Activated naive CD8-positive, alpha-beta T cell treated with anti-CD3 and anti-CD28 coated beads, Interleukin-2, amount 10 ng/mL, durations not matched to agents 7 days and 5 days (primary cell): ENCODE measurements at regions not wholly inside any gene's neighbourhood (a gene's known extent, or its start where the extent isn't known, plus 50 kb on each side); places are given as distances from the start of the nearest gene placed in this dataset.

Experiments used
- ATAC-seq: fragments of 150-1000 bp; cut with Tn5 transposase; one replicate; pipeline ENCODE4 v1.10.0; 2021; ENCODE audit warnings: low read depth, moderate library complexity
- POLR2A ChIA-PET: fragments of 350-600 bp; sonication (Branson Sonifier 250); formaldehyde crosslinking; loops from one replicate; lab custom pipeline; 2021; ENCODE audit warnings: antibody characterized with exemption; lab: Charles Lee
- DNase-seq: peaks from one replicate; pipeline ENCODE4 v3.0.0; 2021
- H3K27ac Mint-ChIP-seq: one replicate; pipeline ENCODE4 v1.8.0; 2022; ENCODE audit warnings: mild to moderate bottlenecking, mixed read lengths
- H3K27me3 Mint-ChIP-seq: one replicate; pipeline ENCODE4 v1.8.0; 2022; ENCODE audit warnings: mild to moderate bottlenecking, moderate library complexity, mixed read lengths
- H3K36me3 Mint-ChIP-seq: one replicate; pipeline ENCODE4 v1.8.0; 2021; ENCODE audit warnings: mild to moderate bottlenecking, mixed read lengths
- H3K4me1 Mint-ChIP-seq: one replicate; pipeline ENCODE4 v1.8.0; 2021; ENCODE audit warnings: mixed read lengths
- H3K4me3 Mint-ChIP-seq: one replicate; pipeline ENCODE4 v1.8.0; 2022; ENCODE audit warnings: mild to moderate bottlenecking, moderate library complexity, mixed read lengths
- H3K9me3 Mint-ChIP-seq: one replicate; pipeline ENCODE4 v1.8.0; 2021; ENCODE audit warnings: mixed read lengths

GRCh38 chr18:40987581-40987980 lies 967.5 kb upstream of the PIK3C3 start:
- DNase-seq (no peak), ATAC-seq (no peak)
- Mint-ChIP-seq H3K36me3 (no peaks in the 10 kb centered on the region), H3K4me1 (no peaks in the 10 kb centered on the region), H3K27me3 (no peaks in the 10 kb centered on the region), H3K4me3 (no peak overlapping the region), H3K27ac (no peak overlapping the region), H3K9me3 (peaks cover 3% of the 10 kb centered on the region)
- POLR2A ChIA-PET: no interaction called here

- no peak for ATAC-seq
- no peaks in the 10 kb centered on the region for H3K36me3 Mint-ChIP-seq
- peaks cover 2% of the 10 kb centered on the region for H3K9me3 Mint-ChIP-seq
- H3K27ac Mint-ChIP-seq: no peak overlapping the region
- H3K4me1 Mint-ChIP-seq: no peaks in the 10 kb centered on the region
- no peaks in the 10 kb centered on the region for H3K27me3 Mint-ChIP-seq
- H3K4me3 Mint-ChIP-seq: no peak overlapping the region
- POLR2A ChIA-PET: no interaction called here
- no peak for DNase-seq
Measured at GRCh38 chr18:40985436-40985835, 969.6 kb upstream of the PIK3C3 start.

GRCh38 chr18:40984856-40985255 lies 970.2 kb upstream of the PIK3C3 start:
- Mint-ChIP-seq H3K4me3 (no peak overlapping the region), H3K9me3 (no peaks in the 10 kb centered on the region), H3K4me1 (no peaks in the 10 kb centered on the region), H3K27me3 (no peaks in the 10 kb centered on the region), H3K36me3 (no peaks in the 10 kb centered on the region), H3K27ac (no peak overlapping the region)
- ATAC-seq (no peak), DNase-seq (no peak)
- POLR2A ChIA-PET: no interaction called here

- no peaks in the 10 kb centered on the region for H3K9me3 Mint-ChIP-seq
- no peak for ATAC-seq
- no peaks in the 10 kb centered on the region for H3K27me3 Mint-ChIP-seq
- no peaks in the 10 kb centered on the region for H3K36me3 Mint-ChIP-seq
- no peak overlapping the region for H3K4me3 Mint-ChIP-seq
- no peak for DNase-seq
- POLR2A ChIA-PET: no interaction called here
- no peak overlapping the region for H3K27ac Mint-ChIP-seq
- no peaks in the 10 kb centered on the region for H3K4me1 Mint-ChIP-seq
Measured at GRCh38 chr18:40983835-40984234, 971.2 kb upstream of the PIK3C3 start.

GRCh38 chr18:40980171-40980570 lies 974.9 kb upstream of the PIK3C3 start:
- no peak for ATAC-seq
- Mint-ChIP-seq H3K4me3 (no peak overlapping the region), H3K27me3 (no peaks in the 10 kb centered on the region)

GRCh38 chr18:40976050-40976449 lies 979.0 kb upstream of the PIK3C3 start:
- H3K9me3 Mint-ChIP-seq: peaks cover 2% of the 10 kb centered on the region
- ATAC-seq: no peak
- no peaks in the 10 kb centered on the region for H3K36me3 Mint-ChIP-seq
- H3K4me3 Mint-ChIP-seq: no peak overlapping the region
- POLR2A ChIA-PET: no interaction called here
- H3K4me1 Mint-ChIP-seq: no peaks in the 10 kb centered on the region
- DNase-seq: no peak
- H3K27me3 Mint-ChIP-seq: no peaks in the 10 kb centered on the region
- H3K27ac Mint-ChIP-seq: no peak overlapping the region

More at GRCh38 chr18:40980171-40980570, 974.9 kb upstream of the PIK3C3 start:
- Mint-ChIP-seq H3K27ac (no peak overlapping the region), H3K36me3 (no peaks in the 10 kb centered on the region), H3K4me1 (no peaks in the 10 kb centered on the region), H3K9me3 (no peaks in the 10 kb centered on the region)
- no peak for DNase-seq
- POLR2A ChIA-PET: no interaction called here

GRCh38 chr18:40974448-40974847 lies 980.6 kb upstream of the PIK3C3 start:
- peaks cover 3% of the 10 kb centered on the region for H3K9me3 Mint-ChIP-seq
- H3K36me3 Mint-ChIP-seq: no peaks in the 10 kb centered on the region
- no peak for ATAC-seq
- no peaks in the 10 kb centered on the region for H3K4me1 Mint-ChIP-seq
- no peak for DNase-seq
- H3K27me3 Mint-ChIP-seq: no peaks in the 10 kb centered on the region
- POLR2A ChIA-PET: no interaction called here
- H3K4me3 Mint-ChIP-seq: no peak overlapping the region
- no peak overlapping the region for H3K27ac Mint-ChIP-seq

GRCh38 chr18:40962784-40963183 lies 992.2 kb upstream of the PIK3C3 start:
- Mint-ChIP-seq H3K27me3 (no peaks in the 10 kb centered on the region), H3K27ac (no peak overlapping the region), H3K9me3 (peaks cover 4% of the 10 kb centered on the region), H3K4me1 (no peaks in the 10 kb centered on the region), H3K36me3 (no peaks in the 10 kb centered on the region), H3K4me3 (no peak overlapping the region)
- POLR2A ChIA-PET: no interaction called here
- no peak for ATAC-seq
- no peak for DNase-seq

- Mint-ChIP-seq H3K36me3 (no peaks in the 10 kb centered on the region), H3K4me1 (no peaks in the 10 kb centered on the region), H3K27me3 (no peaks in the 10 kb centered on the region), H3K27ac (no peak overlapping the region), H3K4me3 (no peak overlapping the region), H3K9me3 (peaks cover 2% of the 10 kb centered on the region)
- POLR2A ChIA-PET: no interaction called here
- ATAC-seq: no peak
- no peak for DNase-seq
Measured at GRCh38 chr18:40957533-40958070, 997.4 kb upstream of the PIK3C3 start.

GRCh38 chr18:40956213-40956612 lies 998.8 kb upstream of the PIK3C3 start:
- H3K4me3 Mint-ChIP-seq: no peak overlapping the region
- POLR2A ChIA-PET: no interaction called here
- ATAC-seq: no peak

GRCh38 chr18:40955351-40955750 lies 999.7 kb upstream of the PIK3C3 start:
- H3K9me3 Mint-ChIP-seq: peaks cover 2% of the 10 kb centered on the region
- POLR2A ChIA-PET: no interaction called here
- H3K27me3 Mint-ChIP-seq: no peaks in the 10 kb centered on the region
- no peaks in the 10 kb centered on the region for H3K4me1 Mint-ChIP-seq
- DNase-seq (no peak), ATAC-seq (no peak)
- no peak overlapping the region for H3K4me3 Mint-ChIP-seq
- H3K36me3 Mint-ChIP-seq: no peaks in the 10 kb centered on the region
- H3K27ac Mint-ChIP-seq: no peak overlapping the region

More at GRCh38 chr18:40956213-40956612, 998.8 kb upstream of the PIK3C3 start:
- Mint-ChIP-seq H3K27me3 (no peaks in the 10 kb centered on the region), H3K27ac (no peak overlapping the region), H3K4me1 (no peaks in the 10 kb centered on the region), H3K9me3 (peaks cover 2% of the 10 kb centered on the region), H3K36me3 (no peaks in the 10 kb centered on the region)
- no peak for DNase-seq

GRCh38 chr18:40949114-40949950 lies 1005.7 kb upstream of the PIK3C3 start:
- no peaks in the 10 kb centered on the region for H3K36me3 Mint-ChIP-seq
- no peaks in the 10 kb centered on the region for H3K27me3 Mint-ChIP-seq
- POLR2A ChIA-PET: no interaction called here
- peaks cover 3% of the 10 kb centered on the region for H3K9me3 Mint-ChIP-seq
- no peak for DNase-seq
- H3K4me3 Mint-ChIP-seq: no peak overlapping the region
- H3K4me1 Mint-ChIP-seq: no peaks in the 10 kb centered on the region
- no peak for ATAC-seq
- no peak overlapping the region for H3K27ac Mint-ChIP-seq

GRCh38 chr18:40944576-40944975 lies 1010.5 kb upstream of the PIK3C3 start:
- Mint-ChIP-seq H3K4me1 (no peaks in the 10 kb centered on the region), H3K27ac (no peak overlapping the region), H3K27me3 (no peaks in the 10 kb centered on the region), H3K4me3 (no peak overlapping the region), H3K36me3 (no peaks in the 10 kb centered on the region), H3K9me3 (peaks cover 5% of the 10 kb centered on the region)
- DNase-seq: no peak
- POLR2A ChIA-PET: no interaction called here
- ATAC-seq: no peak
